NCI-H1105 (cell line): ENCODE measurements at regions not wholly inside any gene's neighbourhood (a gene's known extent, or its start where the extent isn't known, plus 50 kb on each side); places are given as distances from the start of the nearest gene placed in this dataset.

Source experiments
- DNase-seq: peaks from one replicate; lab custom pipeline; 2025; lab: John Stamatoyannopoulos, UW

GRCh38 chr1:192003295-192004077, 154.8 kb upstream of the RGS18 start:
- no peak for DNase-seq

GRCh38 chr1:192005976-192006375, 152.3 kb upstream of the RGS18 start:
- DNase-seq: no peak

- DNase-seq: no peak
These were observed 149.9 kb upstream of the RGS18 start for GRCh38 chr1:192008281-192008825.

GRCh38 chr1:192010406-192010805, 147.9 kb upstream of the RGS18 start:
- no peak for DNase-seq

GRCh38 chr1:192011525-192011924, 146.7 kb upstream of the RGS18 start:
- no peak for DNase-seq

- no peak for DNase-seq
These were observed 135.4 kb upstream of the RGS18 start for GRCh38 chr1:192022827-192023226.

- no peak for DNase-seq
These were observed 133.4 kb upstream of the RGS18 start for GRCh38 chr1:192024881-192025280.

- DNase-seq: no peak
These were observed 119.7 kb upstream of the RGS18 start for GRCh38 chr1:192038567-192038966.

GRCh38 chr1:192045131-192045530, 113.1 kb upstream of the RGS18 start:
- DNase-seq: no peak

- no peak for DNase-seq
These were observed 104.7 kb upstream of the RGS18 start for GRCh38 chr1:192053531-192053971.

GRCh38 chr1:192057766-192058165, 100.5 kb upstream of the RGS18 start:
- no peak for DNase-seq

- no peak for DNase-seq
These were observed 98.9 kb upstream of the RGS18 start for GRCh38 chr1:192059407-192059806.

- DNase-seq: no peak
These were observed 96.7 kb upstream of the RGS18 start for GRCh38 chr1:192061556-192061955.

- DNase-seq: no peak
These were observed 93.2 kb upstream of the RGS18 start for GRCh38 chr1:192065087-192065486.

- no peak for DNase-seq
These were observed 92.1 kb upstream of the RGS18 start for GRCh38 chr1:192066202-192066601.

- DNase-seq: no peak
These were observed 90.9 kb upstream of the RGS18 start for GRCh38 chr1:192067360-192067759.

- no peak for DNase-seq
These were observed 88.0 kb upstream of the RGS18 start for GRCh38 chr1:192070213-192070612.

- DNase-seq: no peak
These were observed 77.6 kb upstream of the RGS18 start for GRCh38 chr1:192080684-192081083.

GRCh38 chr1:192081359-192081758, 76.9 kb upstream of the RGS18 start:
- no peak for DNase-seq

GRCh38 chr1:192086644-192087043, 71.6 kb upstream of the RGS18 start:
- no peak for DNase-seq

GRCh38 chr1:192087334-192087733, 70.9 kb upstream of the RGS18 start:
- DNase-seq: no peak

GRCh38 chr1:192088496-192088895, 69.8 kb upstream of the RGS18 start:
- DNase-seq: no peak

GRCh38 chr1:192098001-192098400, 60.3 kb upstream of the RGS18 start:
- no peak for DNase-seq

- no peak for DNase-seq
These were observed 58.9 kb upstream of the RGS18 start for GRCh38 chr1:192099328-192099727.
